Subcutaneous abdominal adipose tissue (tissue), 5 donors: ENCODE measurements at regions not wholly inside any gene's neighbourhood (a gene's known extent, or its start where the extent isn't known, plus 50 kb on each side); places are given as distances from the start of the nearest gene placed in this dataset.

Source experiments
- H3K27ac ChIP-seq: one replicate; pipeline ENCODE4 v1.7.0; 2013; ENCODE audit warnings: low read depth, mild to moderate bottlenecking, inconsistent platforms, low read length, moderate library complexity
- H3K27me3 ChIP-seq, 5 donors: one replicate each; pipeline ENCODE4 v1.7.0; 2013; ENCODE audit warnings: low read length in 5 of 5, inconsistent platforms in 1 of 5; ENCODE audit not compliant: control insufficient read depth in 5 of 5, insufficient read depth in 4 of 5
- H3K36me3 ChIP-seq, 5 donors: one replicate each; pipeline ENCODE4 v1.7.0; 2013; ENCODE audit warnings: low read length in 5 of 5; ENCODE audit not compliant: control insufficient read depth in 5 of 5, insufficient read depth in 5 of 5
- H3K4me1 ChIP-seq, 5 donors: one replicate each; pipeline ENCODE4 v1.7.0; 2013; ENCODE audit warnings: low read length in 5 of 5, mild to moderate bottlenecking in 3 of 5, moderate library complexity in 1 of 5; ENCODE audit not compliant: control insufficient read depth in 5 of 5, insufficient read depth in 5 of 5
- H3K4me3 ChIP-seq, 5 donors: one replicate each; pipeline ENCODE4 v1.7.0; 2013; ENCODE audit warnings: low read length in 5 of 5, low read depth in 1 of 5
- H3K9ac ChIP-seq, 5 donors: one replicate each; pipeline ENCODE4 v1.7.0; 2013; ENCODE audit warnings: low read length in 5 of 5, mild to moderate bottlenecking in 4 of 5, moderate library complexity in 3 of 5
- H3K9me3 ChIP-seq, 5 donors: one replicate each; pipeline ENCODE4 v1.7.0; 2013; ENCODE audit warnings: low read length in 5 of 5; ENCODE audit not compliant: control insufficient read depth in 5 of 5
- donor health status: healthy.
- donor health status: healthy.
- donor health status: healthy.
- donor health status: healthy.
- donor health status: healthy.

GRCh38 chr22:27405672-27406388 is 395.7 kb downstream of the MN1 start:
- Histone ChIP-seq H3K27me3 (peaks cover 0 to 7% (median 0%) of the 10 kb centered on the region in 5 donors), H3K9me3 (peaks cover 0 to 8% (median 7%) of the 10 kb centered on the region in 5 donors), H3K36me3 (no peaks in the 10 kb centered on the region), H3K9ac (no peak overlapping the region), H3K27ac (no peak overlapping the region), H3K4me3 (no peak overlapping the region), H3K4me1 (peaks cover 0 to 8% (median 8%) of the 10 kb centered on the region in 5 donors)

GRCh38 chr22:27406389-27406861 is 395.1 kb downstream of the MN1 start:
- peaks cover 0 to 8% (median 8%) of the 10 kb centered on the region in 5 donors for H3K4me1 ChIP-seq
- H3K27me3 ChIP-seq = peaks cover 0 to 7% (median 0%) of the 10 kb centered on the region in 5 donors
- no peaks in the 10 kb centered on the region for H3K36me3 ChIP-seq
- H3K9me3 ChIP-seq = peaks cover 0 to 8% (median 7%) of the 10 kb centered on the region in 5 donors
- H3K27ac ChIP-seq = no peak overlapping the region
- H3K9ac ChIP-seq = no peak overlapping the region
- no peak overlapping the region for H3K4me3 ChIP-seq

- no peak overlapping the region for H3K4me3 ChIP-seq
- peaks cover 0 to 7% (median 6%) of the 10 kb centered on the region in 5 donors for H3K9me3 ChIP-seq
- H3K27me3 ChIP-seq = peaks cover 0 to 7% (median 0%) of the 10 kb centered on the region in 5 donors
- peaks cover 0 to 8% (median 8%) of the 10 kb centered on the region in 5 donors for H3K4me1 ChIP-seq
- H3K27ac ChIP-seq = no peak overlapping the region
- H3K9ac ChIP-seq = no peak overlapping the region
- no peaks in the 10 kb centered on the region for H3K36me3 ChIP-seq
Observed at GRCh38 chr22:27407369-27407985, 394.1 kb downstream of the MN1 start.

GRCh38 chr22:27408068-27408467 is 393.5 kb downstream of the MN1 start:
- H3K4me3 ChIP-seq = no peak overlapping the region
- no peaks in the 10 kb centered on the region for H3K36me3 ChIP-seq
- H3K9me3 ChIP-seq = peaks cover 0 to 2% (median under 1%) of the 10 kb centered on the region in 5 donors
- no peak overlapping the region for H3K9ac ChIP-seq
- no peak overlapping the region for H3K27ac ChIP-seq
- peaks cover 0 to 8% (median 8%) of the 10 kb centered on the region in 5 donors for H3K4me1 ChIP-seq
- H3K27me3 ChIP-seq = peaks cover 0 to 7% (median 0%) of the 10 kb centered on the region in 5 donors

GRCh38 chr22:27409299-27409698 is 392.3 kb downstream of the MN1 start:
- Histone ChIP-seq H3K4me3 (no peak overlapping the region), H3K27me3 (peaks cover 0 to 7% (median 0%) of the 10 kb centered on the region in 5 donors), H3K9ac (no peak overlapping the region), H3K27ac (no peak overlapping the region), H3K9me3 (no peaks in the 10 kb centered on the region), H3K36me3 (no peaks in the 10 kb centered on the region), H3K4me1 (peaks cover 0 to 8% (median 8%) of the 10 kb centered on the region in 5 donors)

GRCh38 chr22:27412866-27413445 is 388.6 kb downstream of the MN1 start:
- Histone ChIP-seq H3K4me3 (no peak overlapping the region), H3K27ac (no peak overlapping the region), H3K27me3 (peaks cover 0 to 9% (median 0%) of the 10 kb centered on the region in 5 donors), H3K9ac (no peak overlapping the region), H3K9me3 (no peaks in the 10 kb centered on the region), H3K36me3 (no peaks in the 10 kb centered on the region), H3K4me1 (no peaks in the 10 kb centered on the region)

- Histone ChIP-seq H3K27me3 (peaks cover 0 to 5% (median 0%) of the 10 kb centered on the region in 5 donors), H3K9ac (no peak overlapping the region), H3K4me1 (no peaks in the 10 kb centered on the region), H3K27ac (no peak overlapping the region), H3K4me3 (no peak overlapping the region), H3K36me3 (no peaks in the 10 kb centered on the region), H3K9me3 (no peaks in the 10 kb centered on the region)
Observed at GRCh38 chr22:27413702-27414101, 387.9 kb downstream of the MN1 start.

GRCh38 chr22:27416511-27417420 is 384.8 kb downstream of the MN1 start:
- H3K27me3 ChIP-seq = peaks cover 0 to 5% (median 0%) of the 10 kb centered on the region in 5 donors
- no peaks in the 10 kb centered on the region for H3K9me3 ChIP-seq
- no peak overlapping the region for H3K27ac ChIP-seq
- H3K36me3 ChIP-seq = no peaks in the 10 kb centered on the region
- no peak overlapping the region for H3K4me3 ChIP-seq
- H3K4me1 ChIP-seq = peaks cover 2 to 13% (median 11%) of the 10 kb centered on the region in 5 donors
- no peak overlapping the region for H3K9ac ChIP-seq

- H3K36me3 ChIP-seq = no peaks in the 10 kb centered on the region
- H3K9ac ChIP-seq = no peak overlapping the region
- H3K4me1 ChIP-seq = peaks cover 2 to 13% (median 11%) of the 10 kb centered on the region in 5 donors
- H3K9me3 ChIP-seq = no peaks in the 10 kb centered on the region
- no peak overlapping the region for H3K27ac ChIP-seq
- H3K4me3 ChIP-seq = no peak overlapping the region
- peaks cover 0 to 5% (median 0%) of the 10 kb centered on the region in 5 donors for H3K27me3 ChIP-seq
Observed at GRCh38 chr22:27417421-27417814, 384.1 kb downstream of the MN1 start.
